ENCODE measurements at regions not wholly inside any gene's neighbourhood (a gene's known extent, or its start where the extent isn't known, plus 50 kb on each side); places are given as distances from the start of the nearest gene placed in this dataset.

GRCh38 chr2:15842758-15843666, 97.3 kb upstream of the MYCN start:
- Histone ChIP-seq H3K27ac (no peak overlapping the region), H3K4me3 (replicated peaks in 1 of 3) (no peak overlapping the region), H3K9me3 (no peaks in the 10 kb centered on the region), H3K27me3 (no peaks in the 10 kb centered on the region), H3K4me1 (no peaks in the 10 kb centered on the region), H3K36me3 (no peaks in the 10 kb centered on the region)
- 83 to 84% methylated on average over 29 to 30 of the region's 34 CpGs for WGBS, 2 donors
- intact Hi-C loops (cut with DNase I), result no loop called here
- TF ChIP-seq POLR2A (IDR thresholded peaks at IDR 0.05), result no peak
- no peak for TF ChIP-seq CTCF (IDR thresholded peaks at IDR 0.05)
- DNase-seq, result no peak

- H3K9me3 ChIP-seq, result no peaks in the 10 kb centered on the region
- no peak overlapping the region for H3K27ac ChIP-seq
- no peaks in the 10 kb centered on the region for H3K36me3 ChIP-seq
- TF ChIP-seq POLR2A (IDR thresholded peaks at IDR 0.05) (no peak), CTCF (IDR thresholded peaks at IDR 0.05) (no peak)
- no peaks in the 10 kb centered on the region for H3K4me1 ChIP-seq
- intact Hi-C loops (cut with DNase I), result no loop called here
- H3K4me3 ChIP-seq (replicated peaks in 1 of 3), result no peak overlapping the region
- H3K27me3 ChIP-seq, result no peaks in the 10 kb centered on the region
- no peak for DNase-seq
- 64 to 74% methylated on average over 11 of the region's 11 CpGs for WGBS, 2 donors
Measured at GRCh38 chr2:15844211-15844801, 96.0 kb upstream of the MYCN start.

- intact Hi-C loops (cut with DNase I), result no loop called here
- H3K4me1 ChIP-seq, result no peaks in the 10 kb centered on the region
- DNase-seq, result no peak
- H3K27me3 ChIP-seq, result no peaks in the 10 kb centered on the region
- no peaks in the 10 kb centered on the region for H3K36me3 ChIP-seq
- no peak overlapping the region for H3K4me3 ChIP-seq (replicated peaks in 1 of 3)
- 85 to 91% methylated on average over 2 to 3 of the region's 3 CpGs for WGBS, 2 donors
- no peak overlapping the region for H3K27ac ChIP-seq
- TF ChIP-seq CTCF (IDR thresholded peaks at IDR 0.05), result no peak
- TF ChIP-seq POLR2A (IDR thresholded peaks at IDR 0.05), result no peak
- H3K9me3 ChIP-seq, result no peaks in the 10 kb centered on the region
Measured at GRCh38 chr2:15845294-15845693, 95.1 kb upstream of the MYCN start.

- Histone ChIP-seq H3K4me1 (no peaks in the 10 kb centered on the region), H3K36me3 (no peaks in the 10 kb centered on the region), H3K9me3 (no peaks in the 10 kb centered on the region), H3K27ac (no peak overlapping the region), H3K4me3 (replicated peaks in 1 of 3) (no peak overlapping the region), H3K27me3 (no peaks in the 10 kb centered on the region)
- intact Hi-C loops (cut with DNase I), result no loop called here
- 91 to 94% methylated on average over 7 to 10 of the region's 10 CpGs for WGBS, 2 donors
- no peak for TF ChIP-seq POLR2A (IDR thresholded peaks at IDR 0.05)
- TF ChIP-seq CTCF (IDR thresholded peaks at IDR 0.05), result no peak
- no peak for DNase-seq
Measured at GRCh38 chr2:15845737-15846405, 94.5 kb upstream of the MYCN start.

GRCh38 chr2:15846626-15847025, 93.7 kb upstream of the MYCN start:
- no peak overlapping the region for H3K27ac ChIP-seq
- no peaks in the 10 kb centered on the region for H3K36me3 ChIP-seq
- intact Hi-C loops (cut with DNase I), result no loop called here
- DNase-seq, result no peak
- WGBS, 2 donors, result 94 to 100% methylated on average over 2 to 6 of the region's 8 CpGs
- no peaks in the 10 kb centered on the region for H3K9me3 ChIP-seq
- TF ChIP-seq POLR2A (IDR thresholded peaks at IDR 0.05) (no peak), CTCF (IDR thresholded peaks at IDR 0.05) (no peak)
- H3K27me3 ChIP-seq, result no peaks in the 10 kb centered on the region
- no peak overlapping the region for H3K4me3 ChIP-seq (replicated peaks in 1 of 3)
- H3K4me1 ChIP-seq, result no peaks in the 10 kb centered on the region

All from thyroid gland (tissue), 4 donors.